NCI-H1930 (cell line): ENCODE measurements at regions not wholly inside any gene's neighbourhood (a gene's known extent, or its start where the extent isn't known, plus 50 kb on each side); places are given as distances from the start of the nearest gene placed in this dataset.
"Not testable (repeated sequence)": the region's sequence is repeated elsewhere in the genome, so short reads cannot be mapped to it uniquely, and the experiment has no call there.

Experiments
- DNase-seq, 2 experiments: peaks; one replicate each; lab custom pipeline; 2025; lab: John Stamatoyannopoulos, UW

GRCh38 chr21:15472108-15473040 is 257.4 kb upstream of the USP25 start:
- no peak for DNase-seq

- not testable (repeated sequence) for DNase-seq
Measured at GRCh38 chr21:15477773-15478172, 252.0 kb upstream of the USP25 start.

GRCh38 chr21:15480160-15480559 is 249.6 kb upstream of the USP25 start:
- no peak for DNase-seq

DNA sequence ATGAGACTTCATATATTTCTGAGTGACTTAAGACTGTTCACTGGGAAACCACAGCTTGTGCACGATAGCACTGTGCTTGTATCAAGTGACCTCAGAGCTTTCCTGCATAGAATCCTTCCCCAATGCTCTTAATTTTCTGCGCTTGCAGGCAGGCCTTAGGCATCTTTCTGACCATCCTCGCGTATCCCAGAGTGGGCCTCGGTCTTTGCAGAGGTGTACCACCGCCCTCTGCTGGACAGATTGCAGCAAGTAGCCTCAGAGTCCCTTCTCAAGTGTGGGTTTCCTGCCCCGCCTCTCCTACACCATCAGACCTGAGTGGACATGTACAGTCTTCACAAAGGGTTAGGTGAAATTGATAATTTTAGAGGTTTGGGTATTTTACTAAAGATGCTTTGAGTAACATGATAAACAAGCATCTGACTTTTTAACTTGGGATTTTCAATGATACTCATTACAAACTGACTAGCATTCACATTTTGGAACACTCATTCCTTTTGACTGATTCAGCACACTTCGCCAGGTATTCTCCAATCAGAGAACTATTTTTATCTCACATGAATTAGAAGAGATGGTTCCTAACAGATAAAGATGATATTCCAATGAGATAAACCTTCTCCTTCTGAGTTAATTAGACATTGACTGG is 246.5 kb upstream of the USP25 start:
- peak; percentile 50 to 77 for DNase-seq

DNA sequence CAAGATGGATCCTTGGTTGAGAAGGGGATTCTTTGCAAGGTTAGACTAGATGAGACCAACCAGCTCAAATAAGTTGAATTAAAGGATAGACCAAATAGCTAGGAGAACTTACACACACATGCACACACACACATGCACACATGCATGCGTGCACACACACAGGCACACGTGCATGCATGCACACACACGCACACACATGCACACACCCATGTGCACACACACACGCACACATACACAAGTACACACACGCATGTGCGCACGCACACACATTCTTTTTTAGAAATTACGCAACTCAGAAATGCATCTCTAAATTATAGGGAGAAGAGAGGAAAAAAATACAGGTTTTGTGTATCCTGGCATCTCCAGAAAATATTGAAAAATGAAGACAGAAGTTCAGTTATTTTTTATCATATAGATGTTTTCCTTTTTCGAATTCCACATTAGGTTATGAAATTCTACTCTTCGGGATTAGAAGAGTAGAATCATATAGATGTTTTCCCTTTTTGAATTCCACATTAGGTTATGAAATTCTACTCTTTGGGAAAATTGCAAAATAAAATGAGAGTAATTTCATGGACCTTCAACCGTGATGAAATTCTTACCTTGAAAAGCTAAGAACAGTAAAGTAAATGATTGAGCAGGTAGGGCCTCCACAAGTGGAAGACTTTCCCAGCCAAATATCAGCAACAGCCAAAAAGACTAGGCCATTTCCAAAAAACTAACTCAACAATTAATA is 243.2 kb upstream of the USP25 start:
- no peak for DNase-seq

- DNase-seq: no peak
Measured at GRCh38 chr21:15487196-15487550, 242.6 kb upstream of the USP25 start.

DNA sequence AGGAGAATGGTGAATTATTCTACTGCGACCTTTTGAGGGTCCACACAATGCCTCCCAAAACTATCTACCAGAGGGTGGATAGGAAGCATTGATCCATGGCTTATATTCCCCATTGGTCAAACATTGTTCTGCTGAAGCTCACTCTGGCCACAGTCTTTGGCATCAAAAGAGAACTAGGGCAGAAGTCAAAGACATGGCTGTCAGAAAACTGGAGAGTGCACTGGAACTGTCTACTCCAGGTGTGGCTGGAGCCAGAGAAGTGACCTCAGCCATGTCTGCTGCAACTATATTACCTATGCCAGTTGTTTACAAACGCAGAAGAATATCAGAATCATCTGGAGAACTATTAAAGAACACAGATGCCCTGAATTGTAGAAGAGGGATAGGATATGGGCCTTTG is 238.7 kb upstream of the USP25 start:
- no peak for DNase-seq

DNA sequence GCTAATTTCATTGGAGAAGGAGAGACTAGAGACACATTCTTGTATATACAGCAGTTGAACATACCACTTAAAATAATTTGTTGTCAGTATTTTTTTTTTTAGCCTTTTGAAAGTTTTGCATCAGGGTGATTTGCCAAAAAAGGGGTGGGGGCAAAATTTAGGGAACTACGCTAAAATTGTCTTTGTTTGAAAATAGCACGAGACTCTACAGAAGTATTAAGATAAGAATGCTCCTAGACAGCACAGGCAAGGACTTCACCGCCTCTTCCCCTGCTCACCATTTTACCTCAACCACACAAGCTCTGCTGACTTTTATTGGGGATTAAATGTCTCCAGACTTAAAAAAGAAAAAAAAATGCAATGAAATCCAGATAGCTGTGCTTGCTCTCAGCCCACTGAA is 236.1 kb upstream of the USP25 start:
- DNase-seq: no peak

DNA sequence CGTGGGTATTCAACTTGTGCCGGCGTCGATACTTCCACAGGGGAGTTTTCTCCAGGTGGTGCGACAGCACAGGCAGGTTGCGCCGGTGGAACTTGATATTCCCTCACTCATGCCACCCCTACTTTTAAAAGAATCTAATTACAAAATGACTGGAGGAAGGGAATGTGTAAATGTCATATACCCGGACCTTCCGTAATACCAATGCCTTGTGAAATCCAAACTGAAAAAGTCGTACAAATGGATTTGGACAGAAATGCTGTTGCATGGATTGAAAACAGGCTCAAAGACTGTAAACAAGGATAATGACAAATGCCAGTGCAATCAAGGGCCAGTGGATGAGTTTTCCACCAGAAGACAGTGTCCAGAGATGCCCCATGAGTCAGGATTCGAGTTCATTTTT is 235.3 kb upstream of the USP25 start:
- DNase-seq: no peak

GRCh38 chr21:15495965-15496364 is 233.8 kb upstream of the USP25 start:
- DNase-seq: no peak

DNA sequence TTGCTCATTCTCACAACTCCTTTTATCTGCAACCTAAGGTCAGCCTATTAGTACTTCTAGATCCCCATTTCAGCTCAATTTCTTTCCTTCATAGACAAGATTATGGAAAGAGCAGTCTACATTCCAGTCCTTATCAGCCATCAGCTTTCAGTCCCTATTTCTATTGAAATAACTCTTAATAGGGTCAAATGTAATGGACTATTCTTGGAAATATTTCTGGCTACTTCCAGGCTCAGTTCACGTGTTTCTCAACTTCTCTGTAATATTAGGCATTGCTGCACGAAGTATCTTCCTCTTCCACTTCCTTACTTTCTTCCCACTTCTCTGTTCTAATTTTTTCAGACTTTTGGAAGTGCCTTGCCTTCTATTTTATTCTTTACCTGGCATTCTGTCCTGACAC is 232.9 kb upstream of the USP25 start:
- no peak for DNase-seq

- DNase-seq: no peak
Measured at GRCh38 chr21:15498455-15498854, 231.3 kb upstream of the USP25 start.

GRCh38 chr21:15506086-15506485 is 223.7 kb upstream of the USP25 start:
- no peak for DNase-seq

DNA sequence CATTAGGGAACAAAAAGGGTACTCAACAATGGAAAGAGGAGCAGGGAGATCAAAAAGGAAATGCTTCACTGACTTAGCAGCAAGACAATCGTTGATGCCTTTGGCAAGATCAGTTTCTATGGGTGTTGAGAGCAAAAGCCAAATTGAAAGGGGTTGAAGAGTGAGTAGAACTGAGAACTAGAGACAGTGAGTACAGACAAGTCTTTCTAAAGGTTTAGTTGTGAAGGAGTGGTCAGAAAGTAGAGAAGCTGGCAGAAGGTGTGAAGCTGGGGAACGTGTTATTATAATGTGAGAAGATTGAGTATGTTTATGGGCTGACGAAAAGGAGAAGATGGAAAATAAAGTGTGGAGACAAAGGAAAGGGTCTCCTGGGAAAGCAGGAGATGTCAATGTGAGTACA is 221.2 kb upstream of the USP25 start:
- DNase-seq: no peak

GRCh38 chr21:15514073-15514946 is 215.5 kb upstream of the USP25 start:
- DNase-seq: no peak

GRCh38 chr21:15515908-15516307 is 213.9 kb upstream of the USP25 start:
- no peak for DNase-seq

- no peak for DNase-seq
Measured at GRCh38 chr21:15517394-15517793, 212.4 kb upstream of the USP25 start.

DNA sequence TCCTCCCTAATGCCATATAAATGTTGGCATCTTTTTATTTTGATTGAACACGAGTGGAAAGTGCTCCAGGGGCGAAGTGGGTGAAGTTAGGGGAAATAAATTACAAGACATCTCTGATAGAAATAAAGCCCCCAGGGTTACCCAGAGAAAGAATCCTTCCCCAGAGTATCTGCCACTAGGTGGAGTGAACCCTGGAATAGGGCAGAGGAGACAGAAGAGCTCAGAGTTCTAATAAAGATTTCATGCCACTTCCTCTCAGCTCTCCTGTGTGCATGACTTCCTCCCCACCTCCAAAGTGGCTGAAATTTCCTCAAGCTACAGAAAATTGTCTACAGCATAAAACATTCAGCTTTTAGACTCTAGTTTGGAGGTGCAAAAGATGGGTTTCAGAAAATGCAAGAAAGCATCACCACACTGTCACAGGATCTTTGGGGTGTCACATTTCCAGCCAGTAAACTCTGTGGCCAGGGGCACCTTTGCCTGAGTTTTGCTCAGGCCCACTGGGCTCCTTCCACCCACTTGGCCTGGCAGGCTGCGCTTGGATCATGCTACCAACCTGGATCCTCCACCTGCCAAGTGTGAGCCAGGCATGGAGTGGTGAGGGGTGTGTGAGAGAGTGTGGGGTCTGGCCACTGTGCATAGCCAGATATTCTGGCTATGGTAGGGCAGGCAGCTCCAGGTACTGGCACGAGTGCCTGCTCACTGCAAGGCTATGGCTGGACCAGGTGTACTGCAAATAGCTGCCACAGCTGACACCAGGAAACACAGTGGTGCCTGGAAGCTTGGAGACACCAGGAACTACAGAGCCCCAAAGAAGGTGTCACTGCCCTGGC is 208.8 kb upstream of the USP25 start:
- no peak for DNase-seq

GRCh38 chr21:15521644-15522001 is 208.2 kb upstream of the USP25 start:
- no peak for DNase-seq

DNA sequence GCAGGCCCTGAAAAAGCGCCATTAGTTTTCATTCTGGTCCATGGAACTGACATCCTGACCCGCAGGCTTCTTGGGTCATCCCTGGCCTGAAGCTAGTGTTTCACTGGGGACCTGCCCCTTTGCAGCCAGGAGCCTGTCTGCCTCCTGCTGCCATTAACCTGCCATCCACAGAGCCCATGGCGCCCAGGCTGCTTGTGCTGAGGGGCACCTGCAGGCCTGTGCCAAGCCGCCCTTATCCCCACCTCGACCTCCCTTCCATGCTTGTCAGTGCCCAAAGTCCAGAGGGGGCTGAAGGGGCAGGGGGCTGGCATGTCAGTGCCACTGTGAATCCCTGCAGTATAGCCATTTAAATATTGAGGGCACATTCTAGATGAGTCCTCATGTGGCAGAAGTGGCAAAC is 207.6 kb upstream of the USP25 start:
- no peak for DNase-seq

DNA sequence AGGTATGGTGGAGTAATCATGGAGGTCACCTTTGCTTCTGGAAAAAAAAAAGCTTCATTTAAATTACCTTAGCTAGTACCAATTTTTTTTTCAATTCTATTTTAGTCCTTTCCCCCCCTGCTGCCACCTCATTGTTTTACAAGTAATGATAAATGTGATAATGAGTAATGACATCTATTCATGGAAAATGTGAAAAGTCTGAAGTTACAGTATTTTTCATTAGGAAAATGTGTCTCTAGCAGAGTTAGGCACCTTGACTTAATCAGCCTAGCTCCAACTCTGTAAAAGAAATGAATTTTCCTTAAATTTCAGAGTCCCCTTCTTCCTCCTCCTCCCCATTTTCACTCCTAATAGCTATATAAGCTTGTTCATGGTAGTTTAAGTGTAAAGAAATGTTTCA is 204.9 kb upstream of the USP25 start:
- DNase-seq: no peak
